22Rv1 (cell line): ENCODE measurements at regions not wholly inside any gene's neighbourhood (a gene's known extent, or its start where the extent isn't known, plus 50 kb on each side); places are given as distances from the start of the nearest gene placed in this dataset.

Source experiments
- H3K27ac ChIP-seq: fragments of 450-650 bp; 2 replicates; pipeline ENCODE4 v1.5.1; 2017
- ZFX ChIP-seq: fragments of 450-650 bp; IDR thresholded peaks from 2 replicates; pipeline ENCODE4 v1.6.1; 2017; ENCODE audit warnings: antibody characterized with exemption, borderline replicate concordance
- TF ChIP-seq, protein P1 (sequence below): fragments of 450-650 bp; IDR thresholded peaks from 2 replicates; pipeline ENCODE4 v1.5.1; 2017; ENCODE audit warnings: mild to moderate bottlenecking

DNA sequence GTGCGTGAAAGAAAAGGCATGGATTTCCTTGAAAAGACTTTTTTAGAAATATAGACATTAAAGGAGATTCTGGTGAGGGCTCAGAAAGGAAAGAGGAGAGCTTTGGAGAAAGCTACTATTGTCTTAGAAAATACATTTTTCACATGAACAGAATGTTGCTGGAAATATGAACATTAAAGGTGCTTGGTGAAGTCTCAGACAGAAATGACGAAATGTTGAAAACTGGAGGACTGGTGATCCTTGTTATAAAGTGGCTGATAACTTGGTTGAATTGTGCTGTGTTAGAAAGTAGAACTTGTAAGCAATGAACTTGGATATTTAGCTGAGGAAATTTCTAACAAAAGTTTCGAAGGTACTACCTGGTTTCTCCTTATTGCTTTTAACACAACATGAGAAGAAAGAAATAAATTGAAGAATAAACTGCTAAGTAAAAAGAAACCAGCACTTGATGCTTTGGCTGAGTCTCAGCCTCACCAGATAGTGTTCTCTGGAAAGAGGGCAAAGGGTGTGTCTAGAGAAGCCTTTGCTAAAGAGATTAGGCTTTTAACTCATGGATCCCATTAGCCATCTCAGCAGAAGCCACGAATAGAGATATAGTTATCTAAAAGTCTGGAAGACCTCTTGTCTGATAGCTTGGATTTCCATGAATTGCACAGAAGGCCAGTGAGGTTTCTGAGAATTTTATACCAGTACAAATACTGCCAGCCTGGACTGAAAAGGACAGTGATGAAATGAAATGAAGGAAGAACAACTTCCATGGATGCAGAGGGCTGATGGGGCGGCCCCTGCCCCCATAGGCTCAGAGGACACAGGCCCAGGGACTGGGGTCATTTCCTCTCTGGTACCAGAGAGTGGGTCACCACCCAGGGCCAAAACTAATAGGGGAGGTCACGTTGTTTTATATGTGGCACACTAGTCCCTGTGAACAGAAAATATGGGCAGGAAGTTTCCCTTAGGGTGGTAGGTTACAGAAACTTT lies 91.5 kb downstream of the RPL22L1 start:
- TF ChIP-seq ZFX: no peak
- TF ChIP-seq, protein P1, sequence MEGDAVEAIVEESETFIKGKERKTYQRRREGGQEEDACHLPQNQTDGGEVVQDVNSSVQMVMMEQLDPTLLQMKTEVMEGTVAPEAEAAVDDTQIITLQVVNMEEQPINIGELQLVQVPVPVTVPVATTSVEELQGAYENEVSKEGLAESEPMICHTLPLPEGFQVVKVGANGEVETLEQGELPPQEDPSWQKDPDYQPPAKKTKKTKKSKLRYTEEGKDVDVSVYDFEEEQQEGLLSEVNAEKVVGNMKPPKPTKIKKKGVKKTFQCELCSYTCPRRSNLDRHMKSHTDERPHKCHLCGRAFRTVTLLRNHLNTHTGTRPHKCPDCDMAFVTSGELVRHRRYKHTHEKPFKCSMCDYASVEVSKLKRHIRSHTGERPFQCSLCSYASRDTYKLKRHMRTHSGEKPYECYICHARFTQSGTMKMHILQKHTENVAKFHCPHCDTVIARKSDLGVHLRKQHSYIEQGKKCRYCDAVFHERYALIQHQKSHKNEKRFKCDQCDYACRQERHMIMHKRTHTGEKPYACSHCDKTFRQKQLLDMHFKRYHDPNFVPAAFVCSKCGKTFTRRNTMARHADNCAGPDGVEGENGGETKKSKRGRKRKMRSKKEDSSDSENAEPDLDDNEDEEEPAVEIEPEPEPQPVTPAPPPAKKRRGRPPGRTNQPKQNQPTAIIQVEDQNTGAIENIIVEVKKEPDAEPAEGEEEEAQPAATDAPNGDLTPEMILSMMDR: no peak
- no peak overlapping the region for H3K27ac ChIP-seq

DNA sequence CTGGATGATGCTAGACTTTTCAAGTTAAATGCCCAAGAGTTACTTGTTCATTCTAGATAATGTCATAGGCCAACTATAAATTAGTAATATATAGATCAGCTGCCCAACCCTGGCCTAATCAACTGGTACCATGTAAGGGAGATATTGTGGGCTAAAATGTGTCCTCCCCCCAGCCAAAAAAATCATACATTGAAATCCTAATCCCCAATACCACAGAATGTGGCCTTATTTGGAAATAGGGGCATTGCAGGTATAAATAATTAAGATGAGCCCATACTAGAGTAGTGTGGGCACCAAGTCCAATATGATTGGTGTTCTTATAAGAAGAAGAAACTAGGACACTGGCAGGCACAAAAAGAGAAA lies 92.5 kb downstream of the RPL22L1 start:
- TF ChIP-seq, protein P1: no peak
- no peak for TF ChIP-seq ZFX
- H3K27ac ChIP-seq: no peak overlapping the region

DNA sequence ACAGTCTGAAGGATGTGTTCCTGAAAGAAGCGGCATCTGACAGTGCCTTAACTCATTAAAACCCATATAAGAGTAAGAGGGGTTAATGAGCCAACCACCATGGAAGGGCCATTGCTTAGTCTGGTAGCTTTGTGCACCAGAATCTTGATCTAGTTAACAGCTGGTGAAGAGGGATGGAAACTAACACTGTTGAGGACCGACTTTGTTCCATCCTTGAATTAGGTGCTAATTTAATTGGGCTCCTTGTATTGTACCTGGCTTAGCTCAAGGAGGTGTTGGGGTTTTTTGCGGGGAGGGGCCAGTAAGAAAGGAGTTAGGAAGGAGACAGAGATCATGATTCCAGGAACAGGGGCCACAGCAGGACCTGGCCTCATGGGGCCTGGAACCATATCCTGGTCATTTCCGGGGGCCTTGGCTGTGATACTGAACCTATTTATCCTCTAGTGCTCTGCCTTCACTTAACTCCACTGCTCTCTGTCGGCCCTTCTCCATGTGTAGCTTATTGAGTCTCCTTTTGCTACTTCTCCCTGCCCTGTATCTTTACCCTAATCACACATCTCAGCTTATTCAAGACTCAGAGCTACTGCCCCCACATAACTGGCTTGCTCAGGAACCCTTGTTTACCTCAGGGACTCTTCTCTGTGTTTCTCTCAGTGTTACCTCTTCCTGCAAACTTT lies 93.0 kb downstream of the RPL22L1 start:
- no peak overlapping the region for H3K27ac ChIP-seq
- TF ChIP-seq ZFX: no peak

DNA sequence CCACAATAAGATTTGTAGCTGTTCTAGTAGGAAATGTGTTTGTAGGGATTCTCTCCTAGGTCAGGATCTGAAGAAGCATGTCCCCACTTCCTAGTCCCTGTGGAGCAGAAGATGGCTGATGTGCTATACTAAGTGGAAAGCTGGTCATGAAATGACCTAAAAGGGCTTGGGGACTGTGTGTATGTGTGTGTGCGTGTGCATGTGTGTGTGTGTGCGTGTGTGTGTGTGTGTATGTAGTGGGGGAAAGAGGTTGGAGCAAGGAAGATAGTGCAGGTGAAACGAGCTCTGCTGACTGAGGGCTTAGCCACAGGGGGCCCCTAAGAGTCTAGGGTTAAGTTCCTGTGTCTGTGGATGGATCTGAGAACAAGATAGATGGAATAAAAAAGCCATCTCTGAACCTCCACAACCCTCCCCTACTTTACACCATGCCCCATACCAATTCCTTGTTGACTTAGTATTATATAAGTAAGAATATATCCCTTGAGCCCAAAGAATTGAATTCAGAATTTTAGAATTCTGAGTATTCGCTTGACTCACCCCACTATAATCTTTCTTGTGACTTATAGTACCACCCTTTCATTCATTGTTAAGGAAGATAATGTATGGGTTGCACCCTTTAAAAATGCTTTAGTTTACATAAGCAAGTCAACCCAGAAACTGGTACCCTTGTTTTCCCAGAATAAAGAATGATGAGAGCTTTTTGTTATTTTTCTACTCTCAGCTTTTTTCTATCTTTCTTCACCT lies 96.1 kb downstream of the RPL22L1 start:
- no peak overlapping the region for H3K27ac ChIP-seq
- TF ChIP-seq, protein P1: no peak

DNA sequence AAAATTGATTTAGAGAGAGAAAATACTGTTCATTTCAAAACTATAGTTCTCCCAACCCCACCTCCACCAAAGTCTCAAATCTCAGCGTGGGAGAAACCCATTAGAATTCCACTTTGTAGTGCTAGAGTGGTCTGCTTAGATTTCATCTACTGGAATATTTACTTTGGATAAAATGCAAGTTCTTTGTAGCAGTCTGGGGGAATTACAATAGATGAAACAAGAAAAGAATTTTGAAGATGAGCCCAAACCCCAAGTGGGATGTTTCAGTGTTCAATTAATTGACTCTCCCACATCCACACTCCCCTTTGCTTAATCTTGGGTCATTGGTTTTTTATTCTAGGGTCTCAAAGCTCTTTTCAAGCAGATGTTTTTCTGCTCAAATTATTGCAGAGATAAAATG lies 97.8 kb downstream of the RPL22L1 start:
- TF ChIP-seq, protein P1: no peak
- no peak for TF ChIP-seq ZFX
- H3K27ac ChIP-seq: no peak overlapping the region

DNA sequence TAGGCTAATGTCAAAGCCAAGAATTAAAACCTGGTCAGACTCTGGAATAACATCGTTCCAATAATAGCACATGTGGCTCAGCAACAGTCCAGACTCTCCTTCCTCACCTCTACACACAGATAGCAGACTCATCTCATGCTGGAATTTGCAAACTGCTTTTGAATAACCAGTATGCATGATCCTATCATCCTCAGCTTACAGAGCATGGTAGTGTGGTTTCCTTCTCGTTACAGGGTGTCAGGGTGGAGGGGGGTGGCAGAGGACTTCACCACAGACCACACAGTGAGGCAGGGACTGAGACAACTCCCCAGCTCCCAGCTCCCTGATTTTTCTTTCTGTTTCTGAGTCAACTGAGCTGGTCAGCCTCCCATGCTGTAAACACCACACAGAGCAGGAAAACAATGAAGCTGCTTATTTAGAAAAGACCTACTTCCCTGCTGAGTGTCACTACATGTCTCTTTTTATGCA lies 101.6 kb downstream of the RPL22L1 start:
- H3K27ac ChIP-seq: no peak overlapping the region
- no peak for TF ChIP-seq ZFX
- TF ChIP-seq, protein P1: no peak

DNA sequence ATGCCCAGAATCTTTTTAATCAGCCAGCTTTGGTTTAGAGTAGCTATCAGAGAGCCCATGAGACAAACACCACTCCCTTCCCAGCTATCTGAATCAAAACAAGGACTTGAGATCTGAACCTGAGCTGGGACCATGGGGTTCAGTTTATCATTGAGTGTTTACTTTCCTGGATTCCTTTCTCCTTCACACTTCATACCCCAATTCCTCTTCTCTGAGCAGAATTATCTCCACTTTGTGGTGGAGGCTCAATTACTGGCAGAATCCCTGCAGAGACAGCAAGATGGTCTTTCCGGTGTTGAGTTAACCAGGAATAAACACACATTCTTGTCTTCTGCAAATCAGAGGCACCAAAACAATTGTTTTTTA lies 102.4 kb downstream of the RPL22L1 start:
- TF ChIP-seq ZFX: no peak
- TF ChIP-seq, protein P1: no peak
- no peak overlapping the region for H3K27ac ChIP-seq
